Endometrium (tissue), 2 donors: ENCODE measurements at regions not wholly inside any gene's neighbourhood (a gene's known extent, or its start where the extent isn't known, plus 50 kb on each side); places are given as distances from the start of the nearest gene placed in this dataset.
A peak's percentile ranks its signal among the peaks of the same experiment; 100 is the strongest.
"Not testable (repeated sequence)": the region's sequence is repeated elsewhere in the genome, so short reads cannot be mapped to it uniquely, and the experiment has no call there.

Experiments used
- FAIRE-seq: peaks from 2 replicates; lab custom pipeline; 2012; peaks lifted over from hg19 to GRCh38; lab: Jason Lieb, UNC
- donor health status: control.
- donor health status: control.

DNA sequence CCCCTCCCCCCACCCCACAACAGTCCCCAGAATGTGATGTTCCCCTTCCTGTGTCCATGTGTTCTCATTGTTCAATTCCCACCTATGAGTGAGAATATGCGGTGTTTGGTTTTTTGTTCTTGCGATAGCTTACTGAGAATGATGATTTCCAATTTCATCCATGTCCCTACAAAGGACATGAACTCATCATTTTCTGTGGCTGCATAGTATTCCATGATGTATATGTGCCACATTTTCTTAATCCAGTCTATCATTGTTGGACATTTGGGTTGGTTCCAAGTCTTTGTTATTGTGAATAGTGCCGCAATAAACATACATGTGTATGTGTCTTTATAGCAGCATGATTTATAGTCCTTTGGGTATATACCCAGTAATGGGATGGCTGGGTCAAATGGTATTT is 308.2 kb downstream of the ZNF536 start:
- FAIRE-seq = not testable (repeated sequence)

DNA sequence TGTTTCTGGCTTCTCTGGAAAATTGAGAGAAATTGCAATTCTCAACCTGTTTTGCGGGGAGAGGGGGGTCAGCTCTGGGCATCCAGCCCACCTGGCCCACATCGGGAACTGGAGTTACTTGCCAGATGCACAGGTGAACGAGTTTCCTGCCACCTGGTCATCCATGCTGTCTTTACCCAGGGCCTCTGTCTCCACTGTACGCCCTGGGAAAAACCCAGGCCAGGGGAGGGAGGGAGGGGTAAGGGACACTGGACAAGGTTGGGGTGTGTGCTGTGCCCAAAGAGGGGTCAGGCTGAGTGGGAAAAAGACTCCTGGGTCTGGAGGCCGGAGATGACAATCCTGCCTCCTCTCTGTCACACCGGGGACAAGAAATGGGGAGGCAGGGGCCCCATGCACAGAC is 307.6 kb downstream of the ZNF536 start:
- FAIRE-seq = no peak

DNA sequence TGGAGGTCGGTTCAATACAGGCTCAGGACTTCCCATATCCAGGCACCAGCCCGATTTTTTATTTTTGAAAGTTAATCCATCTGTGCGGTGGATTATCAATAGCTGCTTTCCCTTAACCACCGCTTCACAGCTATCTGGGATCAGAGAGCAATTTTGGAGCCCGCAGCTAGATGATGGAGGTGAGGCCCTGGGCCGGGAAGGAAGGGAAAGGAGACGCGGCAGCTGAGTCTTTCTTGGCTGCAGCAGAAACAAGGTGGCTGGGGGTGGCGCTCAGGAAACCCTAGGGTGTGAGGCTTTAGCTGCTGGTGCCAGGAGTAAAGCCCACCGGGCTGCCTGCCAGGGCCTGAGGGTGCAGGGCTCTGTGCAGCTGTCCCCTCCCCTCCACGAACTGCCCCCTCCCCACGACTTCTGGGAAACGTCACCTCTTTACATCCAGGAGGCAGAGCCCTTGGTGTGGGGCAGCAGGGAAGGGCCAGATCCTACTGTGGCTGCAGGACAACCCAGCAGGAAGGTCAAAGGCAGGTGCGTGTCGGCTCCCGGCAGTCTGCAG is 307.0 kb downstream of the ZNF536 start:
- FAIRE-seq = no peak

DNA sequence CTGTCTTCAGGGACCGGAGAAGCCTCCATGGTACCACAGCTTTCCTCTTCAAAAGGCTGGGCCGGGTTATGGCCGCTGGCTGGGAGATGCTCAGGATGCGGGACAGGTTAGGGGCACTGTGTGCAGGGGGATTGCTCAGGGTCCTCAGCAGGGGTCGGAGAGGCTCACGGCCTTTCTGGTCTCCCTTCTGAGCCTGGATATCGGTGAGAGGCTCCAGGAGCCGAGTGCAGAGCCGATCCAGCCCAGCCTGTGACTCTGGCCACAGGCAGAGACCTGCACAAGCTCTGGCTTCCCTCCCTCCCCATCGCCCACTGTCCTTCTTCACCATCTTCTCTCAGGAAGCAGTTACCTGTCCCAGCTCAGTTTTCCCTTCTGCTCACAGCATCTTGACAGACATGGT is 306.0 kb downstream of the ZNF536 start:
- FAIRE-seq = no peak

DNA sequence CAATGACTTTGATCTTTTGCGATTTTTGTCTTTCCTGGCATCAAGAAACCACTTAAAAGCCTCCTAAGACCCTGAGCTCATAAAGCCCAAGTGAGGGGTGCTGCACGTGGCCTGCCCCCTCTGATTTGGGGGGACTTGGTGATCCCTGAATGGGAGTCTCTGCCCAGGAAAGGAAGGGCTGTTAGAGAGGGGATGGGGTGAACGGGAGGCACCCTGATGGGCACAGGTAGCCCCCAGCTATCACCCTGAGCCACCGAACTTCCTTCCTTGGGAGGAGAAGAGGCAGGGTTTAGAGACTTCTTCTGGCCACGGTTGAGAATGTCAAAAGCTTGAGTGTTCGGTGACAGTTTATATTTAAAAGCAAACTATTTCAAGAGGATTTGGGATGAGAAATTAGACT is 305.5 kb downstream of the ZNF536 start:
- FAIRE-seq = no peak

DNA sequence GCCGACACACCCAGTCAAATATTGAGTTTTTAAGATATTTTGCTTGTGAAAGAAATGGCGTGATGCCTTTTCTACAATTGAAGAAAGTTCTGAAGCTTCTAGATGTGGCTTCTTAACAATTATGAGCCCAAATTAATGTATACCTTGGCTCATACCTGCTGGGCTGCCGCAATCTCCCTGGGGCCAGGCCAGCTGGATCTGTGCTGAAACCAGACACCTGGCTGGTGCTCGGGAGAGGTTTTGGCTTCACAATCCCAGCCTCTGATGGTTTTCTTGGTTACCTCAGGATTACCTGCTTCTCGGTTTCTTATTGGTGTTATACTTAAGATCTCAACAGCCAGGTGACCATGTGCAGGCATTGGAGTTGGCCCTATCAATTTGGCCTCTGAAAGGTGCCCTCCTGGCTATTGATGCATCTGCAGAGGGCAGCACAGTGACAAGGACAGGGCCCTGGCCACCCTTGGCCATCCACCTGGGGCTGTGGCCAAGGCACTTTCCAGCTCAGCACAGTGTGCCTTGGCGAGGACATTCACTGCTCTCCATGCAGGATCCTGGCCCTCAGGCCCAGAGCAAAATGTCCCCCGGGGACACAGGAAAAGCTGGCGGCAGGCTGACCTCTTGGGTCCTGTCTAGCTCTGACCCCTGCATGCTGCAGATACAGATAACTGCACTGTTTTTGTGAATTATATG is 305.0 kb downstream of the ZNF536 start:
- no peak for FAIRE-seq

DNA sequence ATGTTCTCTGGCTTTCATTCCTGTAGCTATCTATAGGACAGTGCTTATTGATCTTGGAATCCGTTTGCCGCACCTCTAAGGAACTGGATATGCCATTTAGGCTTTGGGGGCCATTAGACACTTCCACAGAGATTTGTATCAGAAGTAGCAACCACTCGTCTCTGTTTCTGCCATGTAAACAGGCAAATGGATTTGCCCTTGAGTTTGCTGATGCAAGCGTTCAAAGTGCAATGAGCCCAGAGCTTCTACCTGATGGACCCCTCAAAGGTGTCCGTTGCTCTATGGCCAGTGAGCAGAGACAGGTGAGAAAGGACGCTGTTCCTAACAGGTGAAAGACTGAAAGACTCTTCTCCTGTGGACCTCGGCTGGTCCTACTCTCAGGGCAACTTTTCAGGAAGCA is 302.9 kb downstream of the ZNF536 start:
- no peak for FAIRE-seq

DNA sequence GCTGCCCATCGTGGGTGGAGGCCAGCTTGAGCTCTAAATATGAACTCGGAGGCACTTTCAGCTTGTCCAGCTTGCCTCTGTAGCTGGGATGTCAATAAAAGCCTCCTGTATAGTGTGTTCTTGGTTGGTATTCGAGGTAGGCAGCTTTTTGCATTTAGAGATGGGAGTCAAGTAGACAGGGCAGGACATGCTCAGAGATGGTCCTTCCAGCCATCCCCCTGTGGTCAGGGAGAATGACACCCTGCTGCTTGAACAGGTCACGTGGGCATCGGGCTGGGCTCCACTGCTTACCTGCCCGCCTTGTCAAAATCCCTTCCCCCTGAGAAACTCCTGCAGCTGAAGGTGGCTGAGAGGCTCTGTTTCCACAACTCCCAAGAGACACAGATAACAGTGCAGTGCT is 302.5 kb downstream of the ZNF536 start:
- no peak for FAIRE-seq

DNA sequence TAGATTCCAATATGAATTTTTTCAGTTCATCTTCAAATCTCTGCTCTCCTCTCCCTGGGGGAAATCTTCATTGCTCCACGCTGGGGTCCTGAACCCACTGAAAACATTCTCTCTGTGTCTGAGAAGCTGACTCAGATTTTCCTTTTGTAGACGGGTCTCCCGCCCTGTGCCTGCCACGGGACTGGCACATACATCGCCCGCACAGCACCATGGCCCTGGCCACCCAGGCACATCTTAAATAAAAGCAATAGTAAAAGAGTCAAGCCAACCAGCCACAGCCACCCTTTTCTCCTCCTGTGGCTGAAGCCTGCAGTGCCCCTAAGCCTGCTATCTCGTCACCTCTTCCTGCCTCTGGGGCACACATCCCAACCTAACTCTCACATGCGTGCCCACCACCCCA is 301.2 kb downstream of the ZNF536 start:
- FAIRE-seq = no peak

DNA sequence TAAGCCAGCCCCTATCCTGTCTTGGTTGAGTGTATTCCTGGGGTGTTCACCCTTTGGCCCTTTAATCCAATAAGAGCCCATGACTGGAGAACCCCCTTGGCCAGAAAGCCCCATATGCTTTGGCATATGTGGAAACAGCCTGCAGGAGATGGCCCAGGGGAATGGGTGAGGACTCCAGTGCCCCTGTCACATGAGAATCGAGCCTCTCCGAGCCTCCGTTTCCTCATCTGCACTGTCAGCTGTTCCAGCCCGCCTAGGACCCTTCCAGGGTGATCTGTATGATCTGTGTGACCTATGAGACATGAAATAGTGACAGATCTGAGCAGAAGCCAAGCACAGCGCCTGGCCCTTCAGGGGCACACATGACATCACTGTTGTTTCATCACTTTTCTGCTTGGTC is 300.7 kb downstream of the ZNF536 start:
- no peak for FAIRE-seq

DNA sequence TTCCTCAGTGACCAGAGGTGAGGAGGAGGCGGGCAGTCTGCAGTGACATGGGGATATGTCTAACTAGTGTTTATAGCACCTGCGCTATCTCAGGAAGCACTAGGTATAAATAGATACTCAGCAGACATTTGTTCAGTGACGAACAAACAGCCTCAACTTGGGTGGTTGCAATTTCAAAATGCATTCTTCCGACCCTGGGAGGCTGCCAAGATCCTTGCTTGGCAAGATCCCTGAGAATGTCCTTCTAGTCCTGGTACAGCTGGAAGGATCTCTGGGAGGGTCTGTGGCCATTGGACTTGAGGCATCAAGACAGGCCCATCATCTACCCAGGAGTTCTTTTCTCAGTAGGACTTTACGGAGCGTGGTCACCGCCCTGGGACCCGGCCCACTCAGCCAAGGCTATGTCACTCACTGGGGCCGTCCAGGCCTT is 299.5 kb downstream of the ZNF536 start:
- no peak for FAIRE-seq

DNA sequence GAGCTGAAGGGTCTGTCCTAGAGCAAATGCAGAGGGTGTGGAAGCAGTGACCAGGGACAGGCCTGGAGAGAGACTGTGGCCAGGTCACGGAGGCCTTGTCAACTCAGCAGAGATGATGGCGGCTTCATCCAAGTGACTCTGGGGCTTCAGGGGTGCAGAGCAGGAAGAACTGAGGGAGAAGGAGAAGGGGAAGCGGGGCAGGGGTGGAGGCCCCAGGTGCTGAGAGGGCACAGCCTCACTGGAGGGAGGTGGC is 299.1 kb downstream of the ZNF536 start:
- FAIRE-seq = no peak

DNA sequence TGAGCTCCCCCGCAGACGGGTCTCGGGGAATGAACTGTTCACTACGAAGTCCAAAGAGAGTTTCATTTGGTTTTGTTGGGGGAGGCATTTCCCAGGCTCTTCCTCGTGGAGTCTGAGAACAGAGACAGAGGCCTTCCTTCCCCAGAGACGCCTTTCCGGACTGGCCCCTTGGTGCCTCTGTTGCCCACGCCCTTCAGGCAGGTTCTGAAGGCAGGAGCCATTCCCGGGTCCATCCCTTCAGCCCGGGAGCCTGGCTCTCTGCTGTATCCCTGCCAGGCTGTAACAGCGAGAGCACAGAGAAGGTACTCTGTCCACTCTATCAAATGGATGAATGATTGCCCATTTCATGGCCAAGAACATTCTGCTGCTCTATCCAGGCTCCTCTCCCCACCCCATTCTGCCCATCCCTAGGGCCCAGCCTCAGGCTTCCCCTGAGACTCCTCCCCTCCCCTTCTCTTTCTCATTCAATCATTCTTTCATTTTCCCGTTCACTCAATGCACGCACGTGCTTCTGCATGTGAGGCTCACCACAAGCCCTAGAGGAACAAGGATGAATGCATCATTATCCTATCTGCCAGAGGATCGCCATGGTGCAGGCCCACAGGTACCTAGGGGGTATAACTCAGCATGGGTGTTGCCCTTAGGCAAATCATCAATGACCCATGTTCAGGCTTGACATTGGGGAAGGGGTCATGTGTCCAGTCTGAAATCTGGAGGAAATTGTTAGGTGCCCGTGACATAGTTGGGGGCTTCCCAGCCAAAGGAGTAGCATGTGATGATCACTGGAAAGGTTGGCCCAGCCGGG is 298.6 kb downstream of the ZNF536 start:
- FAIRE-seq = no peak

DNA sequence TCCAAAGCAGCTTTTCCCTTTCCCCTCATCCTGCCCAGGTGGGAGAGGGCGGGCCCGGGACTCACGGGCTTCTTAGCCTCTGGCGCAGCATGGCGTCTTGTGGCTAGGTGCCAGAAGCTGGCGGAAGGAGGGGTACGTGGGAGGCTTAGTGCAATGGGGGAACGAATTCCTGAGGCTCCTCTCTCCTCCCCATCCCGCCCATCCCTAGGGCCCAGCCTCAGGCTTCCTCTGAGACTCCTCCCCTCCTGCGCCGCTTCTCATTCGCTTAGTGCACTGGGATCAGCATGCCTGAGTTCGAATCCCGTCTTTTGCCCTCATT is 297.8 kb downstream of the ZNF536 start:
- no peak for FAIRE-seq

DNA sequence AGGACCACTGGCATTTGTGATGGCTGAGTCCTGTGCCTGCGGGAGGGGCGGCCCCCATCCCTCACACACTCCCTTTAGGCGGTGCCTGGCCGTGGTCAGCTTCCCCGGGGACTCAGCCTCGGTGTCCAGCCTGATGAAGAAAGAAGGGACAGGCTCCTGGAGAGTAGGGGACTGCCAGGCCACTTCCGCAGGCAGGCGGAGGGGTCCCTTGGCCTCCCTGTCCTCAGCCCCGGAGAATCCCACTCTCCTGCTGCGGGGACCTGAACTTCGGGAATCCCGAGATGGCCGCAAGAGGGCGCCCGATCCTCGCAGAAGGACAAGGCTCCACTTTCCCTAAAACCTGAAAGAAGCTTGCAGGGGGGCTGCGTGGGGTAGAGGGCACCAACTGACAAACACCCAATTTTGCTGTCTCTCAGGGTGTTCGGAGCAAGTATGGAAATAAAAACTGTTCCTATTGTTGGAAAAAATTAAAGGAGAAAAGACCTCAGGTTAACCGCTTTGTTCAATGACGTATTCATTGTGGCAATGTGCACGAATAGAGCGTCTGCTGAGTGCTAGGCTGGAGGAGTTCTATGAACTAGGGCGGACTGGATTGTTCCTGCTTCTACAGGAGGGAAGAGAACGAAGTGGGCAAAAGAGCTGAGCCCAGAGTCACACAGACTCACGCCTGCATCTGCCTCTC is 297.3 kb downstream of the ZNF536 start:
- FAIRE-seq = no peak

DNA sequence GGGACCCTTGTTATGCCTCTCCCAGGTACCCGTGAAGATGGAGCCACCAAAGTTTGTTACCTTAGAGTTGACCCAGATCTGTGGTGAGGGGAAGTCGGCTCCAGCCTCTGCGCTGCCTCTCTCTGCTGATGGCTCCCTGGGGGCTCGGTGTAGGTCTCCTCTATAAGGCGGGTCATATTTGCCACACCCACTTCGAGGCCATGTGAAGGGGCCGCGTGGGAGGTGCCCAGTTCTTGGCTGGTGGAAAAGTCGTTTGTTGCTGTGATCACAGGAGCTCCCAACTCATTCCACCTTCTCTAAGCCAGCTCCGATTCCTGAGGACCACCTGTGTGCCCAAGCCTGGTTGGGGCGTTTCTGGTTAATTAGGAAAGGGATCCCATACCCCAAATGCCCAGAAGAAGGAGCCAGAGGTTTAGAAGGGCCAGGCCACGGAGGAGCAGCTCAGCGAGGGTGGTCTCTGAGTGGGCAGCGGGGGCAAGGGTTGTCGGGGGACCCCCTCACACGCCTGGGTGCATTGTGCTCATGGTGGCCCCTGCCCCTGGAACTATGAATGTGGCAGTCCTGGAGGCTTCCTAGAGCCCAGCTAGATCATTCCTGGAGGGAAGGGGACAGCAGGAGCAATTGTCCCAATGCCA is 296.5 kb downstream of the ZNF536 start:
- no peak for FAIRE-seq

DNA sequence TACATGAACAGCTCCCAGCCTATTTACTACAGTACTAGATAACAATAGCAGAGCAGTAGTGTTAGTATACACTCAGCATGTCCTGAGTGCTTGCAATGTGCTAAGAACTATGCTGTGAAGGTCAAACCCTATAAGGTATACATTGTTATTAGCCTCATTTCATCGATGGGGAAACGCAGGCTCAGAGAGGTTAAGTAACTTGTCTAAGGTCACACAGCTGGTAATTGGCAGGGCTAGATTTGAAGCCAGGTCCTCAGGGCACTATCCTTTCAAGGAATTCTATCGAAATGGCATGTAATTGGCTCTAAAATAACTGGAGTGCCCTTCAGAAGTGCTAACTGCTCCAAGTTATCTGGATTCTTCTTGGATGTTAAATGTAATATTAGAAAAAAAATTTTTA is 295.6 kb downstream of the ZNF536 start:
- FAIRE-seq = no peak

DNA sequence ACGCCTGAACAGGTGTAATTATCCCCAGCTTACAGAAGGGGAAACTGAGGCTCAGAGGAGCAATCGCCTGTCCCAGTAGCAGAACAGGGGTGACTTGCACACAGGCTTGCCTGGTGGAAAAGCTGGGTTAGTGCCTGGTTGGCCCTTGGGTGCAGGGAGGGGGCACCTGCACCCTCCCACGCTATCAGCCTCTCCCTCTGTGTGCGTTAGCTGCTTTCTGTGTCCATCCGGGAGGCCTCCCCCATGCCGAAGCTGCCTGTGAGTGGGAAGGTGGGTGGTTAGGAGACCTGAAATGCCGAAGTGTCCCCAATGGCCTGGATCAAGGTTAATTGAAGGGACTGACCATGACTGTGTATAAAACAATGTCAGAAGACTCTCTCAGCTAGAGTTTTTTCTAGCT is 295.0 kb downstream of the ZNF536 start:
- no peak for FAIRE-seq

DNA sequence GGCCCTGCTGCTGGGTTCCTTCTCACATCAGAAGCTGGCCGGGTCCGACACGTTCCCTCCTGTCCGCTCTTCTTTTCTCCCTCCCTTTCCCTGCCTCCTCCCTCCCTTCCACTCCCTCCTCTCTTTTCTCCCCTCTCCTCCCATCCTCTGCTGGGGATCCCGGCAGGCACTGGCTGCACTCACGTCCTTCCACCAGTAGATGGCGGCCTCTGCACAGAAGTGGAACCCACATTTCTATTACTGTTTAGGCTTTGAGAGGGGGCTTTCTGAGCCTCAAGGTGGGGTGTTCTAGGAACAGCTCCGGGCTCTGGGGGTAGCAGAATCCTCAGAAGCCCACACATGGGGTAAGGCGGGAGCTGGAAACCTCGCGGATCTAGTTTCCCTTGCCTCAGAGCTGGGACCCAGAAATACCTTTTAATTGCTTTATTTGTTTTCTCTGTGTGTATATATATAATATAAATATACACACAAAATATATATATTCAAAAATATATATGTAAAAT is 294.2 kb downstream of the ZNF536 start:
- FAIRE-seq = no peak

DNA sequence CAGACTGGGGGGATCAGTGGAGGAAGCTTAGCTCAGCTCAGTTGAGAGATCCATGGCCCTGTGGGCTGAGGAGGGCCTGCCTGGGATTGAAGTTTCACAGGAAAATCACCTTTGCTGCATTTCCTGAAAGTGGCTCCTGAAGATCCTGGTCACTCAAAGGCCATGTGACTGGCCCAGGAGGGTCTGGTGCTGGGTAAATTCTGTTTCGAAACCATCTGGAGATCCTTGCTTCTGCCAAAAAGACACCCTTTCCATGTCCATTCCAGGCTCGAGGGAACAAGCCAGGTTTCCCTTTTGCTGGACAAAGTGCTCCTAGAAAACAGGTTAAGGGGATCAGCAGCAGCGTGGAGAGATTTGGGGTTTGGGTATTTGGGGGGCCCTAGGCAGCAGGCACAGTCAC is 293.3 kb downstream of the ZNF536 start:
- FAIRE-seq = no peak

DNA sequence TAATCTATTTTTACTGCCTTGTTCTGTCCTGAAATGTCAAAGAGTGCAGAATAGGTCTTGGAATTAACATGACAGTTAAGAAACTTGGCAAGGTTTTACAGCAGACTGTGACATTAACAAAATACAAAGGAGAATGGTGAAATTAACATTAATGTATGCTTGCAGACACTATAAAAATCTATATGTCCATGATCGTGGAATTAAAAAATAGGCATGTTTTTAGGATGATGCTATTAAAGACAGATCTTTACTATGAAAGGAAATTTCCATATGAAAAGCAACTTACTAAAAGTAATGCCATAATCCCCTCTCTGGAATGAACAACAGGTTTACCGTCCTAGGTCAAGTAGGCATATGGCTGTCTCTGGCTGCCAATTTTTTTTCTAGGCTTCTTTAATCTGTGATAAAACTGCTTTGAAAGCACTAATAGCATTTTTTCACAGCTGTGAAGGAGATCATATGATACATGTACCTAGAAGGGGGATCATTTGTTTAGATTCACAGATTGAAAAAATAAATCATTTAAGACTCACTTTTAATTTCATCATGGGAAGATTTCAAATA is 291.5 kb downstream of the ZNF536 start:
- FAIRE-seq = peak; percentile 43

DNA sequence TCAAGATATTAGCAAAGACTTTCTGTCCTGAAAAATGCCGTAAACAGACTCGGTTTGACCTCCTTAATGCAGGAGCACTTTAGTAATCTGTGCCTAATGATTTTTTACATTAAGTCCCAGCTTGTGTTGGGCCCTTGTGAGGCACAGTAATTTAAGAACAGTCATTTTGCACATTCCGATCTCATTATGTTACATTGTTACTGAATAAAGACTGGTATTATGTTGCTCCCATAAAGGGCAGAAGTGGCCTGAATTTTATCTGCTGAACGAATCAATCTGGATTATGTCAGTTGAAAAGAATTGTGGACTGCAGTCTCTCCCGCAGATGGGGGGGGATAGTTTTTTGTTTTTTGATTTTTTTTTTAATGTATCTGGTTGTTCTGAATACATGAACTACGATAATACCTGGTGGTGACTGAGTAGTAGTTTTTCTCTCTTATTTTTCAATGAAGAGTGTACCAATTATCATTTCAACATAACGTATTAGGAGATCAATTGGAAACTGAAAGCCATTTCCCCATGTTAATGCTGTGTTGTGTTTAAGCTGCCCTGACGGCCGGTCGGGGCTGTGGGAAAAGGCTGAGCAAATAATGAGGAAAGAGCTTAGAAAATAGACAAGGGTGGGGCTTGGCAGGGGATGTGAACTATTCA is 290.2 kb downstream of the ZNF536 start:
- no peak for FAIRE-seq
